Stimulated activated CD8-positive, alpha-beta memory T cell treated with anti-CD3 and anti-CD28 coated beads, Interleukin-12 subunit alpha, Interleukin-12 subunit beta, amount 100 ng/mL, for 4 hours (primary cell): ENCODE measurements at regions not wholly inside any gene's neighbourhood (a gene's known extent, or its start where the extent isn't known, plus 50 kb on each side); places are given as distances from the start of the nearest gene placed in this dataset.
"Not testable (repeated sequence)": the region's sequence is repeated elsewhere in the genome, so short reads cannot be mapped to it uniquely, and the experiment has no call there.

Experiments
- DNase-seq: peaks from one replicate; pipeline ENCODE4 v3.0.0-alpha.2; 2020; ENCODE audit warnings: low read depth

- DNase-seq, result no peak
These were observed 330.4 kb downstream of the KIF20B start for GRCh38 chr10:90031776-90032175.

GRCh38 chr10:90032519-90032918 is 331.1 kb downstream of the KIF20B start:
- no peak for DNase-seq

DNA sequence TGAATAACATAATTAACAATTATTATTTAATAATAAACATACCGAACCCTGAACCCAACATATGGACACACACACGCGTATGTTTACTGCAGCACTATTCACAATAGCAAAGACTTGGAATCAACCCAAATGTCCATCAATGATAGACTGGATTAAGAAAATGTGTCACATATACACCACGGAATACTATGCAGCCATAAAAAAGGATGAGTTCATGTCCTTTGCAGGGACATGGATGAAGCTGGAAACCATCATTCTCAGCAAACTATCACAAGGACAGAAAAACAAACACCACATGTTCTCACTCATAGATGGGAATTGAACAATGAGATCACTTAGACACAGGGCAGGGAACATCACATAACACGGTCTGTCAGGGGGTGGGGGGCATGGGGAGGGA is 333.5 kb downstream of the KIF20B start:
- DNase-seq, result not testable (repeated sequence)

- no peak for DNase-seq
These were observed 340.2 kb downstream of the KIF20B start for GRCh38 chr10:90041585-90041984.

DNA sequence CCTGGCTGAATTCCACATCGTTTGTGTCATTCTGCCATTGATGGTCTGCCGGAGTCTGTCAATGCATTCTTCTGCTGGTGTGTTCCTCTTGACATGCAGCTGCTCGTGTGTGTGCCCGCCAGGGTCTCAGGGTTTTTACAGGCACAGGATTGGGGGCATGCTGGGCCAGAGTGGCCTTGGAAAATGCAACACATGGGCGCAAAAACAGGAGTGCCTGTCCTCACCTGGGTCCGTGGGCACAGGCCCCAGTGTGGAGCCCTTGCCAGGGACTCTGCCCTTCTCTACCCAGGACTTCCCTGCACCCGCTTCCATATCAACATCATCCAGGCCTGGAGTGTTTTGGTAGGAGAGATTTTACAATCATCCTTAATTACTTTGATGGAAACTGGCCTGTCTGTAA is 340.7 kb downstream of the KIF20B start:
- DNase-seq, result no peak

DNA sequence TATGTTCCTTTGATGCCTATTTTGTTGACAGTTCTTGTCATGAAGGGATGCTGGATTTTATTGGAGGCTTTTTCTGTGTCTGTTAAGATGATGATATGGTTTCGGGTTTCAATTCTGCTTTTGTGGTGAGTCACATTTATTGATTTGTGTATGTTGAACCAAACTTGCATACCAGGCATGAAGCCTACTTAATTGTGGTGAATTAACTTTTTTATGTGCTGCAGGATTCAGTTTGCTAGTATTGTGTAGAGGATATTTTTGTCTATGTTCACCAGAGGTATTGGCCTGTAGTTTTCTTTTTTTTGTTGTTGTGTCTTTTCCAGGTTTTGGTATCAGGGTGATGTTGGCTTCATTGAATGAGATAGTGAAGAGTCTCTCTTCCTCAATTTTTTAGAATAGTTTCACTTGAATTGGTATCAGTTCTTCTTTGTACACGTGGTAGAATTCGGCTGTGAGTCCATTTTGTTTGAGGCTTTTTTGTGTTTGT is 345.9 kb downstream of the KIF20B start:
- DNase-seq, result no peak

DNA sequence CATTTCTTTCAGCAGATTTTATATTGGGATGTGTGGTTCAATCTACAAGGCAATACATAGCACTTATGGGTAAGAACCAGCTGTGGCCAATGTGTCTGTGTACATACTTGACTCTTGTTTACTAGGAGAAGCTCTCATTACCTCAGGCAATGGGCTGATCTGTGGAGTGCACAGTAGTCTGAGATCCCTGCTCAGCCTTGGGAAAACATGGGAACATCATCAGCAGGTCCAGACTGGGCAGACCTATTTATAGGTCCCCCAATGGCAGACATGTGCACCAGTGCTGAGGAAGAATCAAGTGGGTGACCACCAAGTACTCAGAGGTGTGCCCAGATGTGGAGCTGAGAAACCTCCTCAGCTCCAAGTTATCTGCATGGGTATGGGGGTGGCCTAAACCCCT is 349.7 kb downstream of the KIF20B start:
- DNase-seq, result no peak

DNA sequence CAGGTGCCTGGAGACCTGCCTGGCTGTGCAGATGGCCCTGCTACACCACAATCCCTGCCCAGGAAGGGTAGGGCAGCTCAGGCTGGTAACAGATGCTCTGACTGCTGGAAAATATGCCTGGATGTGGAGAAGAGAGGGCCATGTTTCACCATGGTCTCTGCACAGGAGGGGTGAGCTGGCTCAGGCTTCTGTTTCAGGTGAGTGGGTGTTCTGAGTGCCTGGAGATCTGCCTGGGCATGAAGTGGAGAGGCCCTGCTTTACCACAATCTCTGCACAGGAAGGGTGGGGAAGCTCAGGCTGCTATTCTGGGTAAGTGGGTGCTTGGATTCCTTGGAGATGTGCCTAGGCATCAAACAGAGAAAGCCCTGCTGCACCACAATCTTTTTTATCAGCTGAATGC is 350.1 kb downstream of the KIF20B start:
- DNase-seq, result no peak

DNA sequence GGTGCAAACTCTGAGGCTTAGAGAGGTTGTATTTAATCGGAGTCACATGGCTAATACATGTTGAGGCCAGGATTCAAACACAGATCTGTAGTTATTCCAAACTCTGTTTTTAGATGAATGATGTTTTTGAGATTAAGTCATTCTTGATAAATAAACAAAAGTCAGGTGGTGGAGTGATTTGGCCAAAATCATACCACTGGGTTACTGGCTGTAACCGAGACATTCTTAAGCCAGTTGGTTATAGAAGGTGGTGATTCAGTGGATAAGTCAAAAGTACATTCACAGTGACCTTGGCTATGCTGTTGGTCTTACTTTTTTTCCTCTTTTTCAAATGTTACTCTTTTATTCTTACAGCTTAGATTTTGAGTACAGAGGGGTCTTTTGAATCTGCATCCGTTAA is 361.4 kb downstream of the KIF20B start:
- DNase-seq, result no peak

DNA sequence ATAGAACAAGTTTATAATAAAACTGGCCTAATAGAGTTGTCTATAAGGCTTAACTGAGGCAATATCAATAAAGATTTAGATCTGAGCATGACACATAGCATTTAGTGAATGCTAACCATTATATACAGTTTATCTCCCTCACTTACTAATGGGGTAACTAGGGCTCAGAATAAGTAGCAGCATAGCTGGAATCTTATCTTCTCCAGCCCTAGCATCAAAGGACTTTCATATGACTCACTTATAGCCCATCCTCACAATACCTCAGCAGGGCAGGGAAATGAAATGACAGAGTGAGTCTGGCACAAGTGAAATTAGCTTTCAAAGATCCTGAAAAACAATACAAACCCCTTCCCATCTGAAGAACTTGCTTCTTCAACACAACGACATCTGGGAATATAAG is 362.9 kb downstream of the KIF20B start:
- DNase-seq, result no peak

DNA sequence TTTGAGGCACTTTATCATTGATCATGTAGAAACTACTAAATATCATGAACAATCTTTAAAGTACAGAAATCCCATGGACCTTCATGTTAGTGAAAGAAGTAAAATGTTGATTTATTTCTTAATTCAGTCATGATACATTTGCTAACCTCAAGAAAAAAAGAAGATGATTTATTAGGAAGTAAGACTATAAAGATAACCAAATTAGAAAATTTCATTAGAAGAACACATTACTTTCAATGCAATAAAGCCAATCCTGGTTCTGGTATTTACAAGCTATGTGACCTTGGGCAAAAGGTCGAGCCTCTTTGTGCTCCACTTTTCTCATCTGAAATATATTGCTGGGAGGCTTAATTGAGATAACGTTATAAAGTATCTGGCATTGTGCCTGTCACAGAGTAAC is 365.0 kb downstream of the KIF20B start:
- no peak for DNase-seq

DNA sequence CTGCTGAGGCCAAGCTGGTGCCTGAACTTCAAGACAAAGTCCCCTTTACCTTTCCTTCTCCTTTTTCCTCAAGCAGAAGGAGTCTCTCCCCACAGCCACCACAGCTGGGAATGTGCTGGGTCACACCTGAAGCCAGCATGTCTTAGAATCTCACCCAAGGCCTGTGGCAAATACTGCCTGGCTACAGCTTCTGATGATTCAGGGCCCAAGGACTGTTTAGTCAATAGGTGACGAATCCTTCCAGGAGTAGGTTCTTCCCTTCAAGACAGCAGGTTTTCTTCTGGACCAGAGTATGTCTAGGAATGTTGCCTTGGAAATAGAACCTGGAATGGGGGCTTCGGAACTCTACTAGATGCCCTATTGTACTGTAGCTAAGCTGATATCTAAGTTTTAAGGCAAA is 374.6 kb downstream of the KIF20B start:
- DNase-seq, result no peak

- no peak for DNase-seq
These were observed 378.4 kb downstream of the KIF20B start for GRCh38 chr10:90079819-90080218.

GRCh38 chr10:90086606-90087190 is 385.3 kb downstream of the KIF20B start:
- DNase-seq, result not testable (repeated sequence)

- DNase-seq, result no peak
These were observed 386.0 kb downstream of the KIF20B start for GRCh38 chr10:90087197-90088023.

DNA sequence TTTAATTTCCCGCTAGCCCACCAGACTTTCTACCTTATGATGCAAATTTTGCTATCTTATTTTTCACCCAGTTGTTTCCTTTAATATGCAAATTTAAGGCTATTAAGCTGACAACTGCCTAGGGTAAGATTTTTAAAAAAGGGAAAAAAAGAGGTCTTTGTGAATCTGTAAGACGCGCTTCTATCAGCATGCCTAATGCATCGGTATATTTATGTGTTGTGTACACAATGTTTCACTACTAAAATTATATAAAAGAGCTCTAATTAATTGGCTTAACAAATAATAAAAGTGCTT is 386.6 kb downstream of the KIF20B start:
- no peak for DNase-seq

DNA sequence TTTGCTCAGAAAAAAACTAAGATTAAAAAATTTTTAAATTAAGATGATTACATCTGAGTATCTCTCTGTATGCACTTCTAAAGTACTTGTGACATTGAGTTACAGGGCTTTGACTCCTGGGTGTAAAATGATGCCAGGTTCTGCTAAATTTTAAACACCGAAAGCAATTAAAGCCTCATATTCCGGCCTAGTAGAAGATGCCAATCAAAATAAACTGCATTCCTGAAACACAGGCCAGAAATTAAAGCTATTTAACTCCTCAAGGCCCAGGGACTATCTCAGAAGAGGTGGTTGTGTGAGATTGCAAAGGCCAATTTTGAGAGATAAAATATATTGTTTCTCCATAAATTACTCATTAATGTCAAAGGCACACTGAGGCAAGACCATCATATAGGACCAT is 388.3 kb downstream of the KIF20B start:
- DNase-seq, result no peak

GRCh38 chr10:90096196-90096595 is 394.8 kb downstream of the KIF20B start:
- no peak for DNase-seq

GRCh38 chr10:90107581-90107980 is 406.2 kb downstream of the KIF20B start:
- DNase-seq, result not testable (repeated sequence)

- no peak for DNase-seq
These were observed 410.3 kb downstream of the KIF20B start for GRCh38 chr10:90111671-90112070.

GRCh38 chr10:90112681-90113080 is 411.3 kb downstream of the KIF20B start:
- no peak for DNase-seq

DNA sequence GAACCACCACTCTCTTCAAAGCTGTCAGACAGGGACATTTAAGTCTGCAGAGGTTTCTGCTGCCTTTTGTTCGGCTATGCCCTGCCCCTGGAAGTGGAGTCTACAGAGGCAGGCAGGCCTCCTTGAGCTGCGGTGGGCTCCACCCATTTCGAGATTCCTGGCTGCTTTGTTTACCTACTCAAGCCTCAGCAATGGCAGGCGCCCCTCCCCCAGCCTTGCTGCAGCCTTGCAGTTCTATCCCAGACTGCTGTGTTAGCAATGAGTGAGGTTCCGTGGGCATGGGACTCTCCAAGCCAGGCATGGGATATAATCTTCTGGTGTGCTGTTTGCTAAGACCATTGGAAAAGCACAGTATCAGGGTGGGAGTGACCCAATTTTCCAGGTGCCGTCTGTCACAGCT is 417.2 kb downstream of the KIF20B start:
- DNase-seq, result not testable (repeated sequence)

DNA sequence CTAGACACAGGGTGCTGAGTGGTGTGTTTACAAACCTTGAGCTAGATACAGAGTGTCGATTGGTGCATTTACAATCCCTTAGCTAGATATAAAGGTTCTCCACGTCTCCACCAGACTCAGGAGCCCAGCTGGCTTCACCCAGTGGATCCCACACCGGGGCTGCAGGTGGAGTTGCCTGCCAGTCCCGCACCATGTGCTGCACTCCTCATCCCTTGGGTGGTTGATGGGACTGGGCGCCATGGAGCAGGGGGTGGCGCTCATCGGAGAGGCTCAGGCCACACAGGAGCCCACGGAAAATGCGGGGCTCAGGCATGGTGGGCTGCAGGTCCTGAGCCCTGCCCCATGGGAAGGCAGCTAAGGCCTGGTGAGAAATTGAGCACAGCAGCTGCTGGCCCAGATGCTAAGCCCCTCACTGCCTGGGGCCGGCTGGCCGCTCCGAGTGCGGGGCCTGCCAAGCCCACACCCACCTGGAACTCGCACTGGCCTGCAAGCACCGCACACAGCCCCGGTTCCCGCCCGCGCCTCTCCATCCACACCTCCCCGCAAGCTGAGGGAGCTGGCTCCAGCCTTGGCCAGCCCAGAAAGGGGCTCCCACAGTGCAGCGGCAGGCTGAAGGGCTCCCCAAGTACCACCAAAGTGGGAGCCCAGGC is 418.4 kb downstream of the KIF20B start:
- DNase-seq, result not testable (repeated sequence)
